GM10248 (cell line): ENCODE measurements at regions not wholly inside any gene's neighbourhood (a gene's known extent, or its start where the extent isn't known, plus 50 kb on each side); places are given as distances from the start of the nearest gene placed in this dataset.

ENCODE experiments used
- CTCF ChIA-PET: fragments of 300-600 bp; sonication (Branson Sonifier 250); formaldehyde crosslinking; extraction: SDS; loops from one replicate; lab custom pipeline; 2021; ENCODE audit warnings: antibody characterized with exemption; lab: Yijun Ruan, JAX
- POLR2A ChIA-PET: fragments of 350-650 bp; sonication (Branson Sonifier 250); formaldehyde crosslinking; extraction: SDS; loops from one replicate; lab custom pipeline; 2020; ENCODE audit warnings: antibody characterized with exemption; lab: Yijun Ruan, JAX
- DNase-seq: peaks from one replicate; pipeline ENCODE4 v3.0.0; 2012; ENCODE audit errors: extremely low spot score
- CTCF ChIP-seq: IDR thresholded peaks from 2 replicates; pipeline ENCODE4 v1.5.1; 2012; ENCODE audit warnings: mild to moderate bottlenecking, low read depth; ENCODE audit errors: extremely low read depth, missing control alignments, control extremely low read depth

DNA sequence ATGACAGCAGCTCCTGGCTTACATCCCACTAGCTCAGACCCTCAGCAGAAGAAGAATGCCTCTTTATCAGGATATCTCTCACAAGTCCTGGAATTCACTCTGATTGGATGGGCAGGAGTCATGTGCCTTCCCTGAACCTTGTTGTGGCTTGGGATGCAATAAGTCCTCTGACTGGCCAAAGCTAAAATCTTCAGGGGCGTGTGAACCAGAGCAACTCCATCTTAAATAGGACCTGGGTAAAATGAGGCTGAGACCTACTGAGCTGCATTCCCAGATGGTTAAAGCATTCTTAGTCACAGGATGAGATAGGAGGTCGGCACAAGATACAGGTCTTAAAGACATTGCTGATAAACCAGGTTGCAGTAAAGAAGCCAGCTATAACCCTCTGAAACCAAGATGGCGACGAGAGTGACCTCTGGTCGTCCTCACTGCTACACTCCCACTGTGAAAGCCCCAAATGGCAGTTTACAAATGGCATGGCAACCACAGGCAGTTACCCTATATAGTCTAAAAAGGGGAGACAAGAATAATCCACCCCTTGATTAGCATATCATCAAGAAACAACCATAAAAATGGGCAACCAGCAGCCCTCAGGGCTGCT is 60.4 kb upstream of the FICD start:
- POLR2A ChIA-PET = no interaction called here
- CTCF ChIA-PET = interaction anchor here (0.9 to 1.4 kb wide), 7 partner anchors 10 to 536 kb away, joined by 3 to 5 read pairs (median 3); no protein-coding TSS in a partner anchor
- DNase-seq = no peak
- TF ChIP-seq CTCF = no peak

GRCh38 chr12:108449478-108449877 is 65.6 kb upstream of the FICD start:
- DNase-seq = no peak
- ChIA-PET POLR2A (no interaction called here), CTCF (interaction anchor here (1.6 kb wide), 1 partner anchor 11 kb away, joined by 3 read pairs; no protein-coding TSS in a partner anchor)
- TF ChIP-seq CTCF = no peak

- DNase-seq = no peak
- POLR2A ChIA-PET = no interaction called here
- CTCF ChIA-PET = interaction anchor here (2.3 kb wide), 1 partner anchor 9 kb away, joined by 9 read pairs; no protein-coding TSS in a partner anchor
- TF ChIP-seq CTCF = no peak
Measured at GRCh38 chr12:108448246-108448645, 66.8 kb upstream of the FICD start.

DNA sequence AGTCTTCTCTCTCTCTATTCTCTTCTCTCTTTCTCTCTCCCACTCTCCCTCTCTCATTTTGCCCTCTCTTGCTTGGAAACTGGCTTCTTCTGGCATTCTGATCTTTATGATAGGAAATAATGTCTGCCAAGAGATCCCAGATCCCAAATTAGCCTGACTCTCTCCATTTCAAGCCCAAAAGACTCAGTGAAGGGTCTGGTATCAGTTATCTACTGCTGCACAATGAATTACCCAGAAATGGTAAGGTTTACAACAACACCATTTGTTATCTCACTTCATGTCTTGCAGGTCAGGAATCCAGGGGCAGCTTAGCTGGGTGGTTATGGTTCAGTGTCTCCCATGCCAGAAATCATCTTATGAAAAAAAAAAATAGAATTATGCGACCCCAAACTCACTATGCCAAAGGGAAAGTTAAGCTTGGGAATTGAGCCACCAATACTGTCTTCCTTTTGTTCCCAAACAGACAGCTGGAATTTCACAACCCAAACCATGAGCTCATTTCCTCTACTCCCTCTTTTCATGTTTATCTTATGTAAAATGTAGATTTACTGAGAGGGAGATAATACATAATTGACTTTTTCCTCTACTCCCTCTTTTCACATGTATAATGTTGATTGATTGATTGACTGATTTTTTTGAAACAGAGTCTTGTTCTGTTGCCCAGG is 67.8 kb upstream of the FICD start:
- POLR2A ChIA-PET = no interaction called here

GRCh38 chr12:108446766-108447165 is 68.3 kb upstream of the FICD start:
- ChIA-PET POLR2A (no interaction called here), CTCF (interaction anchor here (2.3 kb wide), 1 partner anchor 10 kb away, joined by 9 read pairs; no protein-coding TSS in a partner anchor)
- DNase-seq = no peak
- no peak for TF ChIP-seq CTCF

More for the DNA sequence above, 67.8 kb upstream of the FICD start:
- CTCF ChIA-PET = interaction anchor here (2.3 kb wide), 1 partner anchor 10 kb away, joined by 9 read pairs; no protein-coding TSS in a partner anchor
- no peak for DNase-seq
- TF ChIP-seq CTCF = no peak

DNA sequence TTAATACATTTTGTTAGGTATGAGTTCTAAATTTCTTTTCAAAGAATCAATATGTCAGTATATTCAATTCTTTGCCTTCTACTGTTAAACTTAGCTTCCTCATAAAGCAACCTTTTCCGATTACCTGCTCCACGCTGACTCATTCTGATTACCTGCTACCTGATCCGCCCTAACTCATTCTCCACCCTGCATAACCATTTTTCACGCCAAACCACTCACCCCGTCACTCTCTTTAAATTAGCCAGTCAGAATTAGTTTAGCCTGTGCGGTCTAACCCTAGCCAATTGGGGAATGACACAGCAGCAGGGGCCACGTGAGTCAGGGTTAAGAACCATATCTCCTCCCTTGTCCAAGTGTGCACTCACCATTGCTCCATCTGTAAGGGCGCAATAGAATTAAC is 72.2 kb upstream of the FICD start:
- CTCF ChIA-PET = no interaction called here
- DNase-seq = no peak
- no peak for TF ChIP-seq CTCF
- POLR2A ChIA-PET = no interaction called here
